ENCODE measurements at regions not wholly inside any gene's neighbourhood (a gene's known extent, or its start where the extent isn't known, plus 50 kb on each side); places are given as distances from the start of the nearest gene placed in this dataset.
"Not testable (repeated sequence)": the region's sequence is repeated elsewhere in the genome, so short reads cannot be mapped to it uniquely, and the experiment has no call there.

DNA sequence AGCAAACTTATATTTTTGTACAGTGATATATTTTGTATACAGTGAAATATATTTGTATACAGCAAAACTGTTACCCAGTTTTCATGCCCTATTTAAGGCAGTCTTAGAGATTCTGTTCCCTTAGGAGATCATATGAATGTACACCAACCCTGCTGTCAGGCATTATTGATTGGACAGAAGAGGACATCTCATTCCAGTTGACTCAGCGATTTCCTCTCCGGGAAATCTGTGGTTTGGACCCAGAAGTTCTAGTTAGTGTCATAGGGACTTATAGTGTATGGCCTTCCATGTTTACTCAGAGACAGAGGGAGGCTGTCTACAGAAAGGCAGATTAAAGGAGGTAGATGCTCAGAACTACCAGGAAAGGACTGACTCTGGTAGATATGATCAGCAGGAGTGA lies 318.8 kb upstream of the KCNMB2 start:
- Histone ChIP-seq H3K27me3 (no peaks in the 10 kb centered on the region), H3K9me3 (no peaks in the 10 kb centered on the region), H3K36me3 (no peaks in the 10 kb centered on the region), H3K4me1 (no peaks in the 10 kb centered on the region), H3K4me3 (no peak overlapping the region), H3K27ac (no peak overlapping the region)
- 89 to 90% methylated on average over 2 of the region's 2 CpGs for WGBS, 2 donors
- intact Hi-C loops (cut with DNase I): no loop called here
- TF ChIP-seq, protein P1, sequence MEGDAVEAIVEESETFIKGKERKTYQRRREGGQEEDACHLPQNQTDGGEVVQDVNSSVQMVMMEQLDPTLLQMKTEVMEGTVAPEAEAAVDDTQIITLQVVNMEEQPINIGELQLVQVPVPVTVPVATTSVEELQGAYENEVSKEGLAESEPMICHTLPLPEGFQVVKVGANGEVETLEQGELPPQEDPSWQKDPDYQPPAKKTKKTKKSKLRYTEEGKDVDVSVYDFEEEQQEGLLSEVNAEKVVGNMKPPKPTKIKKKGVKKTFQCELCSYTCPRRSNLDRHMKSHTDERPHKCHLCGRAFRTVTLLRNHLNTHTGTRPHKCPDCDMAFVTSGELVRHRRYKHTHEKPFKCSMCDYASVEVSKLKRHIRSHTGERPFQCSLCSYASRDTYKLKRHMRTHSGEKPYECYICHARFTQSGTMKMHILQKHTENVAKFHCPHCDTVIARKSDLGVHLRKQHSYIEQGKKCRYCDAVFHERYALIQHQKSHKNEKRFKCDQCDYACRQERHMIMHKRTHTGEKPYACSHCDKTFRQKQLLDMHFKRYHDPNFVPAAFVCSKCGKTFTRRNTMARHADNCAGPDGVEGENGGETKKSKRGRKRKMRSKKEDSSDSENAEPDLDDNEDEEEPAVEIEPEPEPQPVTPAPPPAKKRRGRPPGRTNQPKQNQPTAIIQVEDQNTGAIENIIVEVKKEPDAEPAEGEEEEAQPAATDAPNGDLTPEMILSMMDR (IDR thresholded peaks at IDR 0.05): no peak
- TF ChIP-seq POLR2AphosphoS5 (IDR thresholded peaks at IDR 0.05) (no peak), POLR2A (IDR thresholded peaks at IDR 0.05) (no peak), EP300 (IDR thresholded peaks at IDR 0.05) (no peak)
- no peak for DNase-seq

DNA sequence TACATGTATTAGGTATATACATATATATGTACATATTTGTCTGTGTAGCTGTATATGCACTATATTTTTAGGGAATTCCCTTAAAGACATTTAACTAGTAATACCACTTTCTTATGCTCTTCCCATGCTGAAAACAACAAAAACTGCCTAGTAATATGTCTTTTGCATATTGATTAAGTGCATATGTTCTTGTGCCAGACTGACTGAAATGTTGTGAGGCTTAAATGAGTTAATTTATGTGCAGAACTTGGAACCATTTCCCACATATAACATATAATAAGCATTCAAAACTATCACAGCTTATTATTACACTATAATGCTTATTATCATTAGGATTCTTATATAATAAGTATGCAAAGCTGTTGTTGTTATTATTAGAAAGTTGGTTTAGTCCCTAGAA lies 318.0 kb upstream of the KCNMB2 start:
- Histone ChIP-seq H3K27ac (no peak overlapping the region), H3K27me3 (no peaks in the 10 kb centered on the region), H3K4me1 (no peaks in the 10 kb centered on the region), H3K36me3 (no peaks in the 10 kb centered on the region), H3K4me3 (no peak overlapping the region), H3K9me3 (no peaks in the 10 kb centered on the region)
- intact Hi-C loops (cut with DNase I): no loop called here
- no peak for DNase-seq
- TF ChIP-seq POLR2AphosphoS5 (IDR thresholded peaks at IDR 0.05): no peak
- no peak for TF ChIP-seq POLR2A (IDR thresholded peaks at IDR 0.05)
- no peak for TF ChIP-seq EP300 (IDR thresholded peaks at IDR 0.05)
- TF ChIP-seq, protein P1 (IDR thresholded peaks at IDR 0.05): no peak

DNA sequence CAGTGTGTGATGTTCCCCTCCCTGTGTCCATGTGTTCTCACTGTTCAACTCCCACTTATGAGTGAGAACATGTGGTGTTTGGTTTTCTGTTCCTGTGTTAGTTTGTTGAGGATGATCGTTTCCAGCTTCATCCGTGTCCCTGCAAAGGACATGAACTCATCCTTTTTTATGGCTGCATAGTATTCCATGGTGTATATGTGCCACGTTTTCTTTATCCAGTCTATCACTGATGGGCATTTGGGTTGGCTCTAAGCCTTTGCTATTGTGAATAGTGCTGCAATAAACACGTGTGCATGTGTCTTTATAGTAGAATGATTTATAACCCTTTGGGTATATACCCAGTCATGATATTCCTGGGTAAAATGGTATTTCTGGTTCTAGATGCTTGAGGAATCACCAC lies 316.6 kb upstream of the KCNMB2 start:
- H3K27me3 ChIP-seq; H3K36me3 ChIP-seq; intact Hi-C loops (cut with DNase I); H3K4me1 ChIP-seq; H3K27ac ChIP-seq; DNase-seq; H3K4me3 ChIP-seq; H3K9me3 ChIP-seq: not testable (repeated sequence)
- WGBS, 2 donors: 74 to 88% methylated on average over 4 of the region's 4 CpGs

DNA sequence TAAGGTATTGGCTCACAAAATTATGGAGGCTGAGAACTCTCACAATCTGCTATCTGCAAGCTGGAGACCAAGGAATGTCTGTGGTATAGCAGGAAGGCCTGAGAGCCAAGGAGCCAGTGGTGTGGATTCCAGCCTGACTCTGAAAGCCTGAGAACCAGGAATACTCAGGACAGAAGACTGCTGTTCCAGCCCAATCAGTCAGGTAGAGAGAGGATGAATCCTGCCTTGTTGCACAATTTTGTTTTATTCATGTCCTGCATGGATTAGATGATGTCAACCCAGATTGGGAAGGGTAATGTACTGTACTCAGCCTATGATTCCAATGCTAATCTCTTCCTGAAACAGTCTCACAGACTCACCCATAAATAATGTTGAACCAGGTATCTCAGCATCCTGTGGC lies 312.4 kb upstream of the KCNMB2 start:
- Histone ChIP-seq H3K27me3 (no peaks in the 10 kb centered on the region), H3K27ac (no peak overlapping the region), H3K4me3 (no peak overlapping the region), H3K4me1 (no peaks in the 10 kb centered on the region), H3K9me3 (no peaks in the 10 kb centered on the region), H3K36me3 (no peaks in the 10 kb centered on the region)
- DNase-seq: no peak
- no peak for TF ChIP-seq EP300 (IDR thresholded peaks at IDR 0.05)
- TF ChIP-seq, protein P1 (IDR thresholded peaks at IDR 0.05): no peak
- no peak for TF ChIP-seq POLR2A (IDR thresholded peaks at IDR 0.05)
- no peak for TF ChIP-seq POLR2AphosphoS5 (IDR thresholded peaks at IDR 0.05)
- intact Hi-C loops (cut with DNase I): no loop called here

DNA sequence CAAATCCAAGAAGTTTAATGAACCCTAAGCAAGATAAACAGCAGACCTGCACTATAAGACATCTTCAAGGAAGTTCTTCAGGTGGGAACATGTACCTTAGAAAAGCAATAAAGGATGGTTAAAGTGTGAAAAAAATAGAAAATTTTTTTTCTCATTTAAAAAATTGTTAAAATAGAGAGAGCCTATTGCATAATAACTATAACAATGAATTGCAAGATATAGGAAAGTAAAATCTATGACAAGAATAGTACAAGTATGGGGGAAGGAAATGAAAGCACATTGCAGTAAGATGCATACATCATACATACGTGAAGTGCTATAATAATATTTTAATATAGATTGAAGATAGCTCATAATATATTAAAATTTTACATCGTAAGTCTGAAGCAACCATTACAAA lies 310.1 kb upstream of the KCNMB2 start:
- H3K4me3 ChIP-seq: no peak overlapping the region
- TF ChIP-seq POLR2A (IDR thresholded peaks at IDR 0.05): no peak
- no peak for TF ChIP-seq POLR2AphosphoS5 (IDR thresholded peaks at IDR 0.05)
- TF ChIP-seq, protein P1 (IDR thresholded peaks at IDR 0.05): no peak
- TF ChIP-seq EP300 (IDR thresholded peaks at IDR 0.05): no peak
- H3K4me1 ChIP-seq: no peaks in the 10 kb centered on the region
- H3K27me3 ChIP-seq: no peaks in the 10 kb centered on the region
- WGBS, 2 donors: 89 to 91% methylated on average over 2 of the region's 2 CpGs
- H3K9me3 ChIP-seq: peaks cover 0 to 5% (median 0%) of the 10 kb centered on the region in 4 donors
- H3K27ac ChIP-seq: no peak overlapping the region
- no peak for DNase-seq
- intact Hi-C loops (cut with DNase I): no loop called here
- no peaks in the 10 kb centered on the region for H3K36me3 ChIP-seq
